ENCODE measurements at regions not wholly inside any gene's neighbourhood (a gene's known extent, or its start where the extent isn't known, plus 50 kb on each side); places are given as distances from the start of the nearest gene placed in this dataset.

DNA sequence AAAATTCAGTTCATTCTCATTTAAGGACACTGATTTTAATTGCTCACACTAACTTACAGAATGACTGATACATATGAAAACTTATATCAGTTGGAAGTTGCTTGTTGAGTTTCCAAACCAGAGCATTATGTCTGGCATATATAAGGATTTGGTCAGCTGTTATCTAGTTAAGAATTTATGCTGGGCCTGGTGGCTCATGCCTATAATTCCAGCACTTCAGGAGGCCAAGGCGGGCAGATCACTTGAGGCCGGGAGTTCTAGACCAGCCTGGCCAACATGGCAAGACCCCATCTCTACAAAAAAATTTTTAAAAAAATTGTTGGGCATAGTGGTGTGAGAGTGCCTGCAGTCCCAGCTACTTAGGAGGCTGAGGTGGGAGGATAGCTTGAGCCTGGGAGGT, 73.1 kb downstream of the SPRY1 start:
- TF ChIP-seq, protein P1, sequence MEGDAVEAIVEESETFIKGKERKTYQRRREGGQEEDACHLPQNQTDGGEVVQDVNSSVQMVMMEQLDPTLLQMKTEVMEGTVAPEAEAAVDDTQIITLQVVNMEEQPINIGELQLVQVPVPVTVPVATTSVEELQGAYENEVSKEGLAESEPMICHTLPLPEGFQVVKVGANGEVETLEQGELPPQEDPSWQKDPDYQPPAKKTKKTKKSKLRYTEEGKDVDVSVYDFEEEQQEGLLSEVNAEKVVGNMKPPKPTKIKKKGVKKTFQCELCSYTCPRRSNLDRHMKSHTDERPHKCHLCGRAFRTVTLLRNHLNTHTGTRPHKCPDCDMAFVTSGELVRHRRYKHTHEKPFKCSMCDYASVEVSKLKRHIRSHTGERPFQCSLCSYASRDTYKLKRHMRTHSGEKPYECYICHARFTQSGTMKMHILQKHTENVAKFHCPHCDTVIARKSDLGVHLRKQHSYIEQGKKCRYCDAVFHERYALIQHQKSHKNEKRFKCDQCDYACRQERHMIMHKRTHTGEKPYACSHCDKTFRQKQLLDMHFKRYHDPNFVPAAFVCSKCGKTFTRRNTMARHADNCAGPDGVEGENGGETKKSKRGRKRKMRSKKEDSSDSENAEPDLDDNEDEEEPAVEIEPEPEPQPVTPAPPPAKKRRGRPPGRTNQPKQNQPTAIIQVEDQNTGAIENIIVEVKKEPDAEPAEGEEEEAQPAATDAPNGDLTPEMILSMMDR (conservative IDR thresholded peaks at IDR 0.05; ENCODE audit: low read length), result no peak
- no peak for DNase-seq (ENCODE audit: low read depth)

DNA sequence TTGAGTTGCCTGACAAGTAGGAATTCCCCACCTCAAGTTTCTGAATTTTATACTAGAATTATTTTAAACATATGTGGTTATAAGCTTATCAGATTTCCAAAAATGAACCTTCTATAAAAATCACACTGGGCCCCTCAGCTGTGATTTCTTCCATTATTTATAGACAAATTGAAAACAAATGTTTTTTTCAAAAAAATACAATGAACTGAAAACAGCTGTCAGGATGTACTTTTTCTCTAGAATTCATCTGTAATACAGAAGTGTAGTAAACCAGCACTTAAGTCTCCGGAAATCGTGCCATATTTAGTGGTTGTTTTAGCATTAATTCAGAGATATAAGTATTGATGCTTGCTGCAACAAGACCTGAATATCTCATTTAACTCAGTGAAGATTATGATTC, 74.0 kb downstream of the SPRY1 start:
- no peak for DNase-seq (ENCODE audit: low read depth)
- TF ChIP-seq, protein P1 (conservative IDR thresholded peaks at IDR 0.05; ENCODE audit: low read length), result no peak
- no peak overlapping the region for H3K4me3 ChIP-seq (ENCODE audit: low read length)

More for the DNA sequence above, 73.1 kb downstream of the SPRY1 start:
- H3K4me3 ChIP-seq (ENCODE audit: low read length), result no peak overlapping the region

DNA sequence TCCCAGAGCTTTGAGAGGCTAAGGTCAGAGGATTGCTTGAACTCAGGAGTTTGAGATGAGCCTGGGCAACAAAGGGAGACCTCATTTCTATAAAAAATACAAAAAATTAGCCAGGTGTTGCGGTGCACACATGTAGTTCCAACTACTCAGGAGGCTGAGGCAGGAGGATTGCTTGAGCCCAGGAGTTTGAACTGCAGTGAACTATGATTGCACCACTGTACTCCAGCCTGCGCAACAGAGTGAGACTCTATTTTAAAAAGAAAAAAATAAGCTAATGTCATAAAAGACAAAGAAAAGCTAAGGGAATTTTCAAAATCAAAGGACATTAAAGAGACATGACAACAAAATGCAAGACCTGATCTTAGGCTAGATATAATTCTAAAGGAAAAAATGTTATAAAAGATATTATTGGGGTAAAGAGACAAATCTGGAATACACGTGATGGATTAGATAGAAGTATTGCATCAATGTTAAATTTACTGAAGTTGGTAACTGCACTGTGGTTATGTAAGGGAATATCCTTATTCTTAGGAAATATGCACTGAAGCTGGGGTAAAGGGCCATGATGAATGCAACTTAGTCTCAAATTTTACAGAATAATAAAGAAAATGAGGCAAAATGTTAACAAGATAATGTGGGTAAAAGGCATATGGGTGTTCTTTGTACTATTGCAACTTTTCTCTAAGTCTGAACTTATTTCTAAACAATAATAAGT, 75.2 kb downstream of the SPRY1 start:
- no peak overlapping the region for H3K4me3 ChIP-seq (ENCODE audit: low read length)
- DNase-seq (ENCODE audit: low read depth), result no peak

DNA sequence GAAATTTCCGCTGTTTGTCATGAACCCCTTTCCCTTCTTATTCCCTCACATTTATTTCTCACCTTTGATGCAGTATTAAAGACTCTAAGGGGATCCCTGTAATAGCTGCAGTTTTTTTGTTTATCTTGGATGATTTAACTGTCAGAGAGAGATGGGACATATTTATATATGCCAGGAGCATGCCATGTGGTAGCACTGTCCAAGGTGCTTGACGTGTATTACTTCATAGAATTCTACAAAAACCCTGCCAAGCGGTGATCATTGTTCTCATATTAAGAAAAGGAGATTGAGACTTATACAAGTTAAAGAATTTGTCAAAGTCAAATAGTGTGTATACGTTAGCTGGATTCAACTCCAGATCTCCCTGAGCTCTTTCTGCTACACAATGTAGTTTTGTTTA, 78.2 kb downstream of the SPRY1 start:
- no peak overlapping the region for H3K4me3 ChIP-seq (ENCODE audit: low read length)
- no peak for DNase-seq (ENCODE audit: low read depth)
- TF ChIP-seq, protein P1 (conservative IDR thresholded peaks at IDR 0.05; ENCODE audit: low read length), result no peak

More for the DNA sequence above, 75.2 kb downstream of the SPRY1 start:
- TF ChIP-seq, protein P1 (conservative IDR thresholded peaks at IDR 0.05; ENCODE audit: low read length), result no peak

DNA sequence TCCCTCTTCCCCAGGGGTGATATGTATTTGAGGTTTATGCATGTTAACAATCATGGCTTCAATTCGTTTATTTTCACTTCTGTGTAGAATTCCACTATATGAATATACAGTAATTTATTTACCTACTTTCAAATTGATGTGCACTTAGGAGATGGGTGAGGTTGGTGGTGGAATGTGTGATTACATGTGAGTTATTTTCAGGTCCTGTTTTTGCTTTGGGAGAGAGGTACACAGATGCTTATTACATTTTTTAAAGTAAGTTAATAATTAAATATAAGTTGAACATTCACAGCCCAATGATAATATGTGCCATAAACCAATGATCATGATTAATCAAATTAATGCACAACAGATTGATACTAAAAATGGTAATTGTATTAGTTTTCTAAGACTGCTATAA, 79.5 kb downstream of the SPRY1 start:
- TF ChIP-seq, protein P1 (conservative IDR thresholded peaks at IDR 0.05; ENCODE audit: low read length), result no peak
- H3K4me3 ChIP-seq (ENCODE audit: low read length), result no peak overlapping the region
- DNase-seq (ENCODE audit: low read depth), result no peak

DNA sequence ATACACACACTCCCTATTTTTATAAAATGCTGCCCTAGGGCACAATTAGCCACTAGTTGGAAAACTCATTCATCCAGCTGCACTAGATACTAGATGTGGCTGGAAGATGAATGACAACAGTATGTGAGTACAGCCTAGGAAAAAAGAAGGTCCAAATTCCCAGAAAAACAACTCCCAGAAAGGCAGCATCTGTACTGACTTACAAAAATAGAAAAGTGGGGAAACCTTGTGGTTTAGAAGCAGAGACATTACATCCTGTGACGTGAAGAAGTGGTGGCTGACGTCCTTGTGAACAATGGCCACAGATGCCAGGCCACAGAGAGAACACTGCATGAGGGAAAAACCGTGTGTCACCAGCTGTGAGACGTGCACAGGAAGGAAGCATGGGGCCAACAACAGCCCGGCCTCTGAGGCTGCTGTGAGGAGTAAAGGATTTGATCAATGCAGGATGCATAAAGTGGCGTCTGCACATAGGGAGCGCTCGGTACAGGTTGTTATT, 81.2 kb downstream of the SPRY1 start:
- TF ChIP-seq, protein P1 (conservative IDR thresholded peaks at IDR 0.05; ENCODE audit: low read length), result no peak
- DNase-seq (ENCODE audit: low read depth), result peak; percentile 82
- H3K4me3 ChIP-seq (ENCODE audit: low read length), result no peak overlapping the region

DNA sequence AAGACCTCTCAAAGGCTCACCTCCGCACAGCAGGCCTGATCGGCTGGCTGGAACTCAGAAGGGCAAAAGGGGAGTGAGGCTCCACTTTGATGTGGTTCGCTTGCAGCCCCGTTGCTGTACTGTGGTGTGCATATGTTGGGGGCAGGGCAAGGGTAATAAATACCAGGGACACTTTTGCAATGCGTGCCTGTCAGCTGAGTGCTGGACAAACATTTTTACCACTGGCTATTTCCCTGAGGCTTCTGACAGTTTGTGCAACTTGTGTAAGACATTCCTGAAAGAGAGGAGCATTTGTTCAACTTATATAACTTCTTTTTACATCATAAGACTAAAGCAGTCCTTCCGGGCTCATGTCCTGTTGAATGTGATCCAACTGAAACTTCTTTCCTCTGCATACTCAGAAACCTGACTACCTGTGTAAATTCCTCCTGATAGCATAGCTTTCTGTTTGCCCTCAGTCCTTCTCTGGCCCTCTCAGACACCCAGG, 82.3 kb downstream of the SPRY1 start:
- DNase-seq (ENCODE audit: low read depth), result peak; percentile 72
- TF ChIP-seq, protein P1 (conservative IDR thresholded peaks at IDR 0.05; ENCODE audit: low read length), result no peak
- no peak overlapping the region for H3K4me3 ChIP-seq (ENCODE audit: low read length)
